CD4-positive, alpha-beta T cell treated with Interleukin-6 at 100 ng/mL for 8 hours (primary cell): ENCODE measurements at regions not wholly inside any gene's neighbourhood (a gene's known extent, or its start where the extent isn't known, plus 50 kb on each side); places are given as distances from the start of the nearest gene placed in this dataset.
A peak's percentile ranks its signal among the peaks of the same experiment; 100 is the strongest.

ENCODE experiments used
- DNase-seq: peaks from one replicate; pipeline ENCODE4 v3.0.0-alpha.2; 2020; ENCODE audit warnings: mixed read lengths, low spot score

GRCh38 chr2:204274429-204274828, 270.8 kb upstream of the PARD3B start:
- DNase-seq, result no peak

GRCh38 chr2:204274991-204275390, 270.3 kb upstream of the PARD3B start:
- DNase-seq, result no peak

- DNase-seq, result no peak
Measured at GRCh38 chr2:204277226-204277625, 268.0 kb upstream of the PARD3B start.

- DNase-seq, result no peak
Measured at GRCh38 chr2:204278454-204278853, 266.8 kb upstream of the PARD3B start.

GRCh38 chr2:204279819-204280218, 265.5 kb upstream of the PARD3B start:
- DNase-seq, result no peak

- DNase-seq, result no peak
Measured at GRCh38 chr2:204280262-204280668, 265.0 kb upstream of the PARD3B start.

- DNase-seq, result no peak
Measured at GRCh38 chr2:204282081-204282480, 263.2 kb upstream of the PARD3B start.

GRCh38 chr2:204282525-204282924, 262.8 kb upstream of the PARD3B start:
- no peak for DNase-seq

- DNase-seq, result no peak
Measured at GRCh38 chr2:204289066-204289465, 256.2 kb upstream of the PARD3B start.

GRCh38 chr2:204292439-204292838, 252.8 kb upstream of the PARD3B start:
- no peak for DNase-seq

- DNase-seq, result no peak
Measured at GRCh38 chr2:204293884-204294747, 251.2 kb upstream of the PARD3B start.

GRCh38 chr2:204298404-204298803, 246.9 kb upstream of the PARD3B start:
- DNase-seq, result no peak

GRCh38 chr2:204299766-204300165, 245.5 kb upstream of the PARD3B start:
- DNase-seq, result no peak

- DNase-seq, result no peak
Measured at GRCh38 chr2:204306667-204307066, 238.6 kb upstream of the PARD3B start.

GRCh38 chr2:204312105-204312504, 233.2 kb upstream of the PARD3B start:
- no peak for DNase-seq

- no peak for DNase-seq
Measured at GRCh38 chr2:204313256-204313655, 232.0 kb upstream of the PARD3B start.

GRCh38 chr2:204315236-204315662, 230.0 kb upstream of the PARD3B start:
- no peak for DNase-seq

GRCh38 chr2:204317640-204318039, 227.6 kb upstream of the PARD3B start:
- DNase-seq, result no peak

GRCh38 chr2:204321027-204321800, 224.1 kb upstream of the PARD3B start:
- DNase-seq, result no peak

- DNase-seq, result no peak
Measured at GRCh38 chr2:204321910-204322751, 223.1 kb upstream of the PARD3B start.

GRCh38 chr2:204325468-204325867, 219.8 kb upstream of the PARD3B start:
- DNase-seq, result peak; percentile 61

- no peak for DNase-seq
Measured at GRCh38 chr2:204328373-204328772, 216.9 kb upstream of the PARD3B start.
